IMR-90 (cell line): ENCODE measurements at regions not wholly inside any gene's neighbourhood (a gene's known extent, or its start where the extent isn't known, plus 50 kb on each side); places are given as distances from the start of the nearest gene placed in this dataset.

Source experiments
- ATAC-seq: fragments of 200-7000 bp; cut with Tn5 transposase; 2 replicates; pipeline ENCODE4 v1.9.1; 2020; ENCODE audit warnings: low read depth, mild to moderate bottlenecking, moderate library complexity
- BruUV-seq: library from RNA; stranded (reverse); fragments of 400-500 nt; replicated peaks from 2 replicates; lab custom pipeline; 2021; lab: Mats Ljungman, UMichigan
- CTCF ChIA-PET: fragments of 300-600 bp; formaldehyde crosslinking; extraction: SDS; loops from one replicate; lab custom pipeline; 2021; ENCODE audit warnings: antibody characterized with exemption; lab: Yijun Ruan, JAX
- POLR2A ChIA-PET: fragments of 300-600 bp; sonication (Branson Sonifier 250); formaldehyde crosslinking; loops from one replicate; lab custom pipeline; 2022; ENCODE audit warnings: antibody characterized with exemption; ENCODE audit not compliant: unreplicated experiment; lab: Charles Lee
- DNase-seq: peaks from one replicate; pipeline ENCODE4 v3.0.0; 2013
- H2AFZ ChIP-seq: replicated peaks from 2 replicates; pipeline ENCODE3; 2013; ENCODE audit warnings: low read length, mild to moderate bottlenecking; ENCODE audit not compliant: poor library complexity
- H2AK5ac ChIP-seq: 2 replicates; pipeline ENCODE4 v1.6.1; 2013; ENCODE audit warnings: low read depth, low read length, inconsistent platforms
- H2AK9ac ChIP-seq: replicated peaks from 2 replicates; pipeline ENCODE3; 2013; ENCODE audit warnings: mild to moderate bottlenecking, low read depth, low read length, moderate library complexity; ENCODE audit not compliant: poor library complexity
- H2BK120ac ChIP-seq: 2 replicates; pipeline ENCODE4 v1.6.1; 2013; ENCODE audit warnings: low read depth, low read length, inconsistent platforms
- H2BK15ac ChIP-seq: 3 replicates; pipeline ENCODE4 v1.6.1; 2013; ENCODE audit warnings: low read depth, low read length, inconsistent platforms
- H2BK20ac ChIP-seq: 2 replicates; pipeline ENCODE4 v1.6.1; 2013; ENCODE audit warnings: low read depth, mild to moderate bottlenecking, inconsistent platforms, low read length, moderate library complexity
- H2BK5ac ChIP-seq: 2 replicates; pipeline ENCODE4 v1.6.1; 2013; ENCODE audit warnings: mild to moderate bottlenecking, low read depth, low read length, inconsistent platforms; ENCODE audit not compliant: poor library complexity, severe bottlenecking
- H3K14ac ChIP-seq: replicated peaks from 2 replicates; pipeline ENCODE4 v1.6.1; 2013; ENCODE audit warnings: low read depth, low read length, inconsistent platforms
- H3K18ac ChIP-seq: 2 replicates; pipeline ENCODE4 v1.6.1; 2013; ENCODE audit warnings: low read depth, low read length, control low read depth
- H3K23ac ChIP-seq: 2 replicates; pipeline ENCODE4 v1.6.1; 2013; ENCODE audit warnings: low read depth, low read length, inconsistent platforms
- H3K27ac ChIP-seq: 2 replicates; pipeline ENCODE4 v1.5.1; 2013; ENCODE audit warnings: mild to moderate bottlenecking, control low read depth, low read length; ENCODE audit not compliant: insufficient read depth
- H3K27me3 ChIP-seq: 2 replicates; pipeline ENCODE4 v1.6.1; 2013; ENCODE audit warnings: low read length; ENCODE audit not compliant: control insufficient read depth, insufficient read depth
- H3K36me3 ChIP-seq: 2 replicates; pipeline ENCODE4 v1.6.1; 2013; ENCODE audit warnings: low read length, mixed read lengths; ENCODE audit not compliant: control insufficient read depth, insufficient read depth
- H3K4ac ChIP-seq: 2 replicates; pipeline ENCODE4 v1.6.1; 2013; ENCODE audit warnings: low read depth, low read length, inconsistent platforms
- H3K4me1 ChIP-seq: 2 replicates; pipeline ENCODE4 v1.6.1; 2013; ENCODE audit warnings: low read length, mixed read lengths; ENCODE audit not compliant: control insufficient read depth, insufficient read depth
- H3K4me2 ChIP-seq: 2 replicates; pipeline ENCODE4 v1.6.1; 2013; ENCODE audit warnings: low read depth, mild to moderate bottlenecking, control low read depth, low read length, moderate library complexity
- H3K4me3 ChIP-seq: 2 replicates; pipeline ENCODE4 v1.5.1; 2013; ENCODE audit warnings: low read depth, mild to moderate bottlenecking, control low read depth, low read length, moderate library complexity; ENCODE audit not compliant: insufficient read depth
- H3K56ac ChIP-seq: 2 replicates; pipeline ENCODE4 v1.6.1; 2013; ENCODE audit warnings: low read length, inconsistent platforms; ENCODE audit not compliant: insufficient read depth; ENCODE audit errors: extremely low read depth
- H3K79me1 ChIP-seq, 2 experiments: 2 replicates each; pipeline ENCODE4 v1.6.1; 2013; ENCODE audit warnings: low read length in 2 of 2, inconsistent platforms in 1 of 2, low read depth in 1 of 2
- H3K9ac ChIP-seq: 2 replicates; pipeline ENCODE4 v1.6.1; 2013; ENCODE audit warnings: low read depth, low read length, control low read depth
- H3K9me1 ChIP-seq: 2 replicates; pipeline ENCODE4 v1.6.1; 2013; ENCODE audit warnings: low read length, inconsistent platforms; ENCODE audit not compliant: insufficient read depth
- H3K9me3 ChIP-seq: 2 replicates; pipeline ENCODE4 v1.6.1; 2013; ENCODE audit warnings: low read length; ENCODE audit not compliant: control insufficient read depth, insufficient read depth
- H4K20me1 ChIP-seq: 2 replicates; pipeline ENCODE4 v1.6.1; 2013; ENCODE audit warnings: low read length, inconsistent platforms; ENCODE audit not compliant: insufficient read depth
- H4K5ac ChIP-seq: 2 replicates; pipeline ENCODE4 v1.6.1; 2013; ENCODE audit warnings: mild to moderate bottlenecking, low read depth, low read length, control low read depth
- H4K8ac ChIP-seq, 2 experiments: 2 replicates each; pipeline ENCODE4 v1.6.1; 2013; ENCODE audit warnings: low read depth in 2 of 2, low read length in 2 of 2, control low read depth in 1 of 2, inconsistent platforms in 1 of 2
- H4K91ac ChIP-seq: 2 replicates; pipeline ENCODE4 v1.6.1; 2013; ENCODE audit warnings: low read depth, low read length, inconsistent platforms; ENCODE audit not compliant: insufficient read depth
- BHLHE40 ChIP-seq: fragments of 150-350 bp; IDR thresholded peaks from 2 replicates; pipeline ENCODE4 v1.6.1; 2016; ENCODE audit warnings: mild to moderate bottlenecking, low read depth, low read length
- CHD1 ChIP-seq: IDR thresholded peaks from 2 replicates; pipeline ENCODE4 v1.6.1; 2012; ENCODE audit warnings: low read depth, low read length, improper control_type of control experiment
- FOS ChIP-seq: fragments of 150-350 bp; IDR thresholded peaks from 2 replicates; pipeline ENCODE4 v1.6.1; 2016; ENCODE audit warnings: low read depth, low read length
- MAZ ChIP-seq: IDR thresholded peaks from 2 replicates; pipeline ENCODE4 v1.6.1; 2012; ENCODE audit warnings: low read depth, mild to moderate bottlenecking, low read length, improper control_type of control experiment, moderate library complexity, borderline replicate concordance
- MXI1 ChIP-seq: IDR thresholded peaks from 2 replicates; pipeline ENCODE4 v1.6.1; 2012; ENCODE audit warnings: low read depth, mild to moderate bottlenecking, low read length, moderate library complexity, borderline replicate concordance
- NFE2L2 ChIP-seq: fragments of 150-350 bp; IDR thresholded peaks from 2 replicates; pipeline ENCODE4 v1.6.1; 2016; ENCODE audit warnings: low read depth, mild to moderate bottlenecking, low read length
- POLR2A ChIP-seq: IDR thresholded peaks from 2 replicates; pipeline ENCODE4 v1.6.1; 2012; ENCODE audit warnings: mild to moderate bottlenecking, low read depth, low read length
- RAD21 ChIP-seq: IDR thresholded peaks from 2 replicates; pipeline ENCODE4 v1.6.1; 2012; ENCODE audit warnings: low read length, improper control_type of control experiment
- RCOR1 ChIP-seq: IDR thresholded peaks from 2 replicates; pipeline ENCODE4 v1.6.1; 2012; ENCODE audit warnings: mild to moderate bottlenecking, low read length, improper control_type of control experiment; ENCODE audit not compliant: insufficient replicate concordance
- RFX5 ChIP-seq: IDR thresholded peaks from 2 replicates; pipeline ENCODE4 v1.8.0; 2012; ENCODE audit warnings: low read depth, mild to moderate bottlenecking, low read length, moderate library complexity
- SMC3 ChIP-seq: fragments of 150-350 bp; IDR thresholded peaks from 2 replicates; pipeline ENCODE4 v1.6.1; 2016; ENCODE audit warnings: low read depth, mild to moderate bottlenecking, antibody characterized with exemption, low read length, moderate library complexity
- WGBS, 2 experiments: methylation state at CpG; one replicate each; pipeline versions ENCODE4 v1.1.5 to v1.1.7; 2013; ENCODE audit warnings: missing lambda C conversion rate in 2 of 2; ENCODE audit not compliant: insufficient read length in 1 of 2; ENCODE audit errors: extremely low coverage in 2 of 2; 5-methylcytosine and 5-hydroxymethylcytosine counted together
- dilution Hi-C: fragments of 300-500 bp; cut with HindIII; formaldehyde crosslinking; loops from one replicate; pipeline ENCODE4 v1.14.3; 2018; ENCODE audit warnings: low sequenced_read_pairs; ENCODE audit not compliant: unreplicated experiment
- in situ Hi-C: fragments of 300-500 bp; cut with MboI; formaldehyde crosslinking; loops from 3 replicates; pipeline ENCODE4 v1.14.3; 2019; ENCODE audit warnings: low sequenced_read_pairs, inconsistent platforms, mixed read lengths
- intact Hi-C: fragments of 100-400 bp; cut with micrococcal nuclease; formaldehyde crosslinking; loops from 2 replicates; pipeline ENCODE4 v1.10.0; 2022
- TF ChIP-seq, protein P1 (sequence below): fragments of 150-350 bp; IDR thresholded peaks from 2 replicates; pipeline ENCODE4 v1.6.1; 2017; ENCODE audit warnings: mild to moderate bottlenecking, antibody characterized with exemption, low read length, low read depth
- TF ChIP-seq, protein P2 (sequence below): conservative IDR thresholded peaks from 2 replicates; pipeline ENCODE4 v1.5.1; 2012; ENCODE audit warnings: mild to moderate bottlenecking, low read depth, low read length, improper control_type of control experiment
- TF ChIP-seq, protein P3 (sequence below): fragments of 150-350 bp; IDR thresholded peaks from 2 replicates; pipeline ENCODE4 v1.6.1; 2016; ENCODE audit warnings: low read depth, mild to moderate bottlenecking, low read length, moderate library complexity, borderline replicate concordance

DNA sequence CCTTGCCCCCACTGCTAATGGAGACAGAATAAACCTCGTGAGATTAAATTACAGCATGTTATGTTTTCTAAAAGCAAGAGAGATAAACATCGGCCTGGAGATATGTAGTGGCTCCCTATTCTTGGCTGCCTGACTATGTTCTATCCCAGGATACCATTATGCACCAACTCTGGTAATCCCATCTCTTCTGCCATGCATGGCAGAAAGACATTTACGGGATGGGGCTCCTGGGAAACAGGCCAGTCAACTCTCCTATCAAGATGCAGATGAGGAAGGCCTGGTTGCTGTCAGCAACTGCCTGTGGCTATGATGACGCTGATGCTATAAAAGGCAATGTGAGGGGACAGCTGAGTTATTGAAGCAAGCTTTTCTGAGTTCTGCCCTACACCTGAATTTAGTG is 166.2 kb upstream of the VCX3A start:
- dilution Hi-C loops, result no loop called here
- no peak for ATAC-seq
- BruUV-seq, result no TSS peak

More for the DNA sequence above, 166.2 kb upstream of the VCX3A start:
- Histone ChIP-seq H2BK20ac (no peak overlapping the region), H3K9me1 (no peaks in the 10 kb centered on the region), H3K4ac (no peak overlapping the region), H3K14ac (no peak overlapping the region), H2AFZ (no peak overlapping the region), H3K4me2 (no peak overlapping the region), H2BK15ac (no peak overlapping the region), H2AK5ac (no peak overlapping the region), H3K23ac (no peak overlapping the region), H3K56ac (no peak overlapping the region), H3K27ac (no peak overlapping the region), H3K18ac (no peak overlapping the region), H4K5ac (no peak overlapping the region), H2BK5ac (no peak overlapping the region), H2AK9ac (no peak overlapping the region), H3K4me1 (no peaks in the 10 kb centered on the region), H3K9ac (no peak overlapping the region), H3K9me3 (peaks cover 7% of the 10 kb centered on the region), H3K79me1 (no peaks in the 10 kb centered on the region), H4K8ac (no peak overlapping the region), H4K20me1 (no peaks in the 10 kb centered on the region), H3K36me3 (no peaks in the 10 kb centered on the region), H4K91ac (no peak overlapping the region), H3K4me3 (no peak overlapping the region), H3K27me3 (no peaks in the 10 kb centered on the region), H2BK120ac (no peak overlapping the region)
- no peak for TF ChIP-seq SMC3
- TF ChIP-seq, protein P1, sequence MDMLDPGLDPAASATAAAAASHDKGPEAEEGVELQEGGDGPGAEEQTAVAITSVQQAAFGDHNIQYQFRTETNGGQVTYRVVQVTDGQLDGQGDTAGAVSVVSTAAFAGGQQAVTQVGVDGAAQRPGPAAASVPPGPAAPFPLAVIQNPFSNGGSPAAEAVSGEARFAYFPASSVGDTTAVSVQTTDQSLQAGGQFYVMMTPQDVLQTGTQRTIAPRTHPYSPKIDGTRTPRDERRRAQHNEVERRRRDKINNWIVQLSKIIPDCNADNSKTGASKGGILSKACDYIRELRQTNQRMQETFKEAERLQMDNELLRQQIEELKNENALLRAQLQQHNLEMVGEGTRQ, result no peak
- TF ChIP-seq MAZ, result no peak
- no peak for TF ChIP-seq BHLHE40
- no peak for TF ChIP-seq RAD21
- TF ChIP-seq RCOR1, result no peak
- TF ChIP-seq RFX5, result no peak
- TF ChIP-seq, protein P2, sequence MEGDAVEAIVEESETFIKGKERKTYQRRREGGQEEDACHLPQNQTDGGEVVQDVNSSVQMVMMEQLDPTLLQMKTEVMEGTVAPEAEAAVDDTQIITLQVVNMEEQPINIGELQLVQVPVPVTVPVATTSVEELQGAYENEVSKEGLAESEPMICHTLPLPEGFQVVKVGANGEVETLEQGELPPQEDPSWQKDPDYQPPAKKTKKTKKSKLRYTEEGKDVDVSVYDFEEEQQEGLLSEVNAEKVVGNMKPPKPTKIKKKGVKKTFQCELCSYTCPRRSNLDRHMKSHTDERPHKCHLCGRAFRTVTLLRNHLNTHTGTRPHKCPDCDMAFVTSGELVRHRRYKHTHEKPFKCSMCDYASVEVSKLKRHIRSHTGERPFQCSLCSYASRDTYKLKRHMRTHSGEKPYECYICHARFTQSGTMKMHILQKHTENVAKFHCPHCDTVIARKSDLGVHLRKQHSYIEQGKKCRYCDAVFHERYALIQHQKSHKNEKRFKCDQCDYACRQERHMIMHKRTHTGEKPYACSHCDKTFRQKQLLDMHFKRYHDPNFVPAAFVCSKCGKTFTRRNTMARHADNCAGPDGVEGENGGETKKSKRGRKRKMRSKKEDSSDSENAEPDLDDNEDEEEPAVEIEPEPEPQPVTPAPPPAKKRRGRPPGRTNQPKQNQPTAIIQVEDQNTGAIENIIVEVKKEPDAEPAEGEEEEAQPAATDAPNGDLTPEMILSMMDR, result no peak
- TF ChIP-seq POLR2A, result no peak
- TF ChIP-seq CHD1, result no peak
- no peak for TF ChIP-seq FOS
- TF ChIP-seq NFE2L2, result no peak
- no peak for TF ChIP-seq MXI1
- TF ChIP-seq, protein P3, sequence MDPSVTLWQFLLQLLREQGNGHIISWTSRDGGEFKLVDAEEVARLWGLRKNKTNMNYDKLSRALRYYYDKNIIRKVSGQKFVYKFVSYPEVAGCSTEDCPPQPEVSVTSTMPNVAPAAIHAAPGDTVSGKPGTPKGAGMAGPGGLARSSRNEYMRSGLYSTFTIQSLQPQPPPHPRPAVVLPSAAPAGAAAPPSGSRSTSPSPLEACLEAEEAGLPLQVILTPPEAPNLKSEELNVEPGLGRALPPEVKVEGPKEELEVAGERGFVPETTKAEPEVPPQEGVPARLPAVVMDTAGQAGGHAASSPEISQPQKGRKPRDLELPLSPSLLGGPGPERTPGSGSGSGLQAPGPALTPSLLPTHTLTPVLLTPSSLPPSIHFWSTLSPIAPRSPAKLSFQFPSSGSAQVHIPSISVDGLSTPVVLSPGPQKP, result no peak
- POLR2A ChIA-PET, result no interaction called here
- intact Hi-C loops, result no loop called here
- in situ Hi-C loops, result no loop called here
- CTCF ChIA-PET, result no interaction called here
- WGBS, 2 experiments, result no CpG with 5 or more reads among the region's 4 CpGs
- DNase-seq, result no peak
